GM12878 (cell line): ENCODE measurements at regions not wholly inside any gene's neighbourhood (a gene's known extent, or its start where the extent isn't known, plus 50 kb on each side); places are given as distances from the start of the nearest gene placed in this dataset.

Experiments used
- ATAC-seq: fragments of 200-7000 bp; cut with Tn5 transposase; 3 replicates; pipeline ENCODE4 v1.9.1; 2020; ENCODE audit warnings: mild to moderate bottlenecking, moderate library complexity
- BruUV-seq: library from RNA; stranded (reverse); fragments of 400-500 nt; replicated peaks from 2 replicates; lab custom pipeline; 2021; lab: Mats Ljungman, UMichigan
- CTCF ChIA-PET: fragments of 300-600 bp; sonication (Branson Sonifier 250); formaldehyde crosslinking; extraction: SDS; loops from one replicate; lab custom pipeline; 2021; ENCODE audit warnings: inconsistent platforms; lab: Yijun Ruan, JAX
- POLR2A ChIA-PET: fragments of 350-600 bp; formaldehyde crosslinking; extraction: SDS; loops from one replicate; lab custom pipeline; 2021; ENCODE audit warnings: inconsistent platforms; lab: Charles Lee
- RAD21 ChIA-PET: fragments of 300-600 bp; sonication (Branson Sonifier 250); formaldehyde crosslinking; loops from one replicate; lab custom pipeline; 2023; ENCODE audit warnings: antibody characterized with exemption; ENCODE audit not compliant: unreplicated experiment; lab: Charles Lee
- SMC1A ChIA-PET: fragments of 300-600 bp; sonication (Branson Sonifier 250); formaldehyde crosslinking; loops from one replicate; lab custom pipeline; 2023; ENCODE audit not compliant: unreplicated experiment, uncharacterized antibody; lab: Charles Lee
- DNase-seq: peaks from one replicate; pipeline ENCODE4 v3.0.0-alpha.2; 2011; ENCODE audit warnings: low read depth, low spot score
- FAIRE-seq: peaks from 3 replicates; lab custom pipeline; 2011; peaks lifted over from hg19 to GRCh38; lab: Jason Lieb, UNC
- H2AFZ ChIP-seq: 2 replicates; pipeline ENCODE4 v1.6.0; 2011; ENCODE audit warnings: low read depth, low read length, control low read depth; ENCODE audit not compliant: control insufficient read depth
- H3K27ac ChIP-seq: 2 replicates; pipeline ENCODE4 v1.5.1; 2011; ENCODE audit warnings: control low read depth; ENCODE audit not compliant: control insufficient read depth, insufficient read depth
- H3K27me3 ChIP-seq, 2 experiments: replicated peaks in 1 of 2; 2 replicates each; pipeline versions ENCODE4 v1.6.0 to v1.6.1; 2011; ENCODE audit warnings: low read length in 1 of 2; ENCODE audit not compliant: control insufficient read depth in 2 of 2, insufficient read depth in 2 of 2
- H3K36me3 ChIP-seq, 2 experiments: 2 replicates each; pipeline ENCODE4 v1.5.1; 2011; ENCODE audit warnings: low read length in 1 of 2; ENCODE audit not compliant: control insufficient read depth in 2 of 2, insufficient read depth in 2 of 2
- H3K4me1 ChIP-seq: 2 replicates; pipeline ENCODE4 v1.6.1; 2011; ENCODE audit warnings: mild to moderate bottlenecking, low read length, moderate library complexity, mixed read lengths; ENCODE audit not compliant: control insufficient read depth, insufficient read depth
- H3K4me2 ChIP-seq: 2 replicates; pipeline ENCODE4 v1.6.0; 2011; ENCODE audit warnings: control low read depth; ENCODE audit not compliant: control insufficient read depth, insufficient read depth
- H3K4me3 ChIP-seq: fragments of 200-600 bp; sonication (generic); 2 replicates; pipeline ENCODE4 v1.5.1; 2016
- H3K79me2 ChIP-seq: 2 replicates; pipeline ENCODE4 v1.6.0; 2011; ENCODE audit warnings: low read length; ENCODE audit not compliant: control insufficient read depth, insufficient read depth
- H3K9ac ChIP-seq: 2 replicates; pipeline ENCODE4 v1.8.0; 2011; ENCODE audit warnings: low read length, control low read depth, mixed read lengths; ENCODE audit not compliant: control insufficient read depth, insufficient read depth
- H3K9me3 ChIP-seq: replicated peaks from 3 replicates; pipeline ENCODE4 v1.5.1; 2011; ENCODE audit warnings: mild to moderate bottlenecking, low read length; ENCODE audit not compliant: control insufficient read depth, insufficient read depth
- H4K20me1 ChIP-seq: 2 replicates; pipeline ENCODE4 v1.6.0; 2011; ENCODE audit not compliant: control insufficient read depth, insufficient read depth
- ATF2 ChIP-seq: IDR thresholded peaks from 2 replicates; pipeline ENCODE4 v1.6.1; 2012; ENCODE audit warnings: low read length, inconsistent platforms
- BRCA1 ChIP-seq: IDR thresholded peaks from 2 replicates; pipeline ENCODE4 v1.6.1; 2011; ENCODE audit warnings: low read depth, low read length, improper control_type of control experiment
- CBX5 ChIP-seq: sonication (generic); IDR thresholded peaks from 2 replicates; pipeline ENCODE4 v1.6.1; 2016; ENCODE audit warnings: low read depth, moderate library complexity, mild to moderate bottlenecking, inconsistent platforms
- ELK1 ChIP-seq: IDR thresholded peaks from 2 replicates; pipeline ENCODE4 v1.6.1; 2012; ENCODE audit warnings: low read depth, low read length, improper control_type of control experiment
- FOXK2 ChIP-seq: fragments of 450-650 bp; IDR thresholded peaks from 2 replicates; pipeline ENCODE4 v1.6.1; 2017; ENCODE audit warnings: mild to moderate bottlenecking, moderate library complexity
- FOXM1 ChIP-seq: IDR thresholded peaks from 2 replicates; pipeline ENCODE4 v1.6.1; 2012; ENCODE audit warnings: low read depth, mild to moderate bottlenecking, inconsistent platforms, low read length, moderate library complexity
- JUNB ChIP-seq: IDR thresholded peaks from 2 replicates; pipeline ENCODE4 v1.6.1; 2016; ENCODE audit warnings: antibody characterized with exemption, mild to moderate bottlenecking
- MLLT1 ChIP-seq: fragments of 450-650 bp; IDR thresholded peaks from 2 replicates; pipeline ENCODE4 v1.6.1; 2016; ENCODE audit warnings: mild to moderate bottlenecking
- MYC ChIP-seq: IDR thresholded peaks from 2 replicates; pipeline ENCODE4 v1.6.1; 2011; ENCODE audit warnings: mild to moderate bottlenecking, low read length, moderate library complexity, inconsistent platforms; ENCODE audit not compliant: insufficient read depth, insufficient replicate concordance, insufficient read length, severe bottlenecking
- NR2C2 ChIP-seq: IDR thresholded peaks from 2 replicates; pipeline ENCODE4 v1.6.1; 2011; ENCODE audit warnings: borderline replicate concordance, low read depth; ENCODE audit not compliant: control insufficient read depth, insufficient read length
- PML ChIP-seq: IDR thresholded peaks from 2 replicates; pipeline ENCODE4 v1.6.1; 2012; ENCODE audit warnings: low read length, inconsistent platforms
- POLR2A ChIP-seq: IDR thresholded peaks from 2 replicates; pipeline ENCODE4 v1.6.1; 2011; ENCODE audit warnings: low read depth, mild to moderate bottlenecking, low read length
- RFX5 ChIP-seq: IDR thresholded peaks from 2 replicates; pipeline ENCODE4 v1.6.1; 2011; ENCODE audit warnings: low read depth, low read length, improper control_type of control experiment
- SRF ChIP-seq, 2 experiments: IDR thresholded peaks; 2 replicates each; pipeline ENCODE4 v1.6.1; 2011; ENCODE audit warnings: low read depth in 2 of 2, low read length in 2 of 2, mild to moderate bottlenecking in 1 of 2, moderate library complexity in 1 of 2
- WGBS: methylation state at CpG from one replicate; pipeline ENCODE4 v1.1.6; 2016; ENCODE audit warnings: low lambda C conversion rate; ENCODE audit not compliant: insufficient replicate concordance, insufficient coverage; ENCODE audit errors: missing lambda C conversion rate; 5-methylcytosine and 5-hydroxymethylcytosine counted together
- in situ Hi-C: fragments of 300-500 bp; cut with MboI; formaldehyde crosslinking; loops from 9 replicates; pipeline ENCODE4 v1.14.3; 2018; ENCODE audit warnings: mixed read lengths
- intact Hi-C: fragments of 100-400 bp; cut with micrococcal nuclease; formaldehyde crosslinking; loops from one replicate; pipeline ENCODE4 v1.14.2; 2022; ENCODE audit not compliant: unreplicated experiment

- ATAC-seq (no peak), FAIRE-seq (no peak)
- BruUV-seq, result no TSS peak
- Histone ChIP-seq H3K36me3 (no peaks in the 10 kb centered on the region), H3K9ac (no peak overlapping the region), H2AFZ (no peak overlapping the region), H3K4me2 (no peak overlapping the region), H4K20me1 (no peaks in the 10 kb centered on the region), H3K9me3 (no peaks in the 10 kb centered on the region), H3K79me2 (no peaks in the 10 kb centered on the region), H3K27ac (no peak overlapping the region)
- RAD21 ChIA-PET, result no interaction called here
- in situ Hi-C loops (no loop called here), intact Hi-C loops (no loop called here)
- POLR2A ChIA-PET, result no interaction called here
- TF ChIP-seq MLLT1 (no peak), BRCA1 (no peak), CBX5 (no peak), POLR2A (no peak), JUNB (no peak), ELK1 (no peak), FOXM1 (no peak), ATF2 (no peak), SRF (IDR thresholded peaks at IDR 0.05; ENCODE audit: low read depth in 2 of 2, low read length in 2 of 2) (no peak), NR2C2 (no peak), MYC (no peak), PML (no peak), FOXK2 (no peak), RFX5 (no peak)
- TF ChIP-seq, all 136 proteins: peak for 0
- Histone ChIP-seq H3K4me1 (no peaks in the 10 kb centered on the region), H3K27me3 (no peaks in the 10 kb centered on the region), H3K4me3 (no peak overlapping the region)
- ChIA-PET CTCF (interaction anchor here (0.9 to 1.1 kb wide), 2 partner anchors 14 to 21 kb away, joined by 3 to 4 read pairs; no protein-coding TSS in a partner anchor), SMC1A (interaction anchor here (1.2 to 2.7 kb wide), 3 partner anchors 9 to 16 kb away, joined by 3 to 5 read pairs (median 5); no protein-coding TSS in a partner anchor)
- no peak for DNase-seq
- WGBS, result 14% methylated on average over 7 of the region's 7 CpGs
These were observed 177.5 kb downstream of the RBM43 start for GRCh38 chr2:151083856-151084795.
